HCT116 (cell line): ENCODE measurements at regions not wholly inside any gene's neighbourhood (a gene's known extent, or its start where the extent isn't known, plus 50 kb on each side); places are given as distances from the start of the nearest gene placed in this dataset.
A peak's percentile ranks its signal among the peaks of the same experiment; 100 is the strongest.

Source experiments
- ATAC-seq: fragments of 200-7000 bp; cut with Tn5 transposase; 2 replicates; pipeline ENCODE4 v1.9.1; 2020; ENCODE audit warnings: mild to moderate bottlenecking, moderate library complexity
- BruUV-seq: library from RNA; stranded (reverse); fragments of 400-500 nt; replicated peaks from 2 replicates; lab custom pipeline; 2021; lab: Mats Ljungman, UMichigan
- CTCF ChIA-PET: fragments of 300-600 bp; sonication (Branson Sonifier 250); formaldehyde crosslinking; loops from one replicate; lab custom pipeline; 2021; ENCODE audit warnings: antibody characterized with exemption; lab: Charles Lee
- POLR2A ChIA-PET: fragments of 300-600, 350-600 bp; sonication (Branson Sonifier 250); formaldehyde crosslinking; loops from one replicate; lab custom pipeline; 2021; ENCODE audit warnings: antibody characterized with exemption; lab: Charles Lee
- RAD21 ChIA-PET, 2 experiments: fragments of 300-600 bp; sonication (Branson Sonifier 250); formaldehyde crosslinking; loops; one replicate each; lab custom pipeline; 2023; ENCODE audit warnings: low total read pairs in 2 of 2; ENCODE audit not compliant: uncharacterized antibody in 2 of 2, unreplicated experiment in 2 of 2, low non-redundant PET in 1 of 2; lab: Charles Lee
- DNase-seq: peaks from one replicate; pipeline ENCODE4 v3.0.0-alpha.2; 2010; ENCODE audit warnings: low read depth, low spot score
- H2AFZ ChIP-seq: fragments of 200-600 bp; shearing (Covaris generic), sonication (generic); 2 replicates; pipeline ENCODE4 v1.6.1; 2017; ENCODE audit warnings: low read depth, mixed run types, mixed read lengths, antibody characterized with exemption, low read length; ENCODE audit not compliant: poor library complexity, severe bottlenecking
- H3K27ac ChIP-seq: 2 replicates; pipeline ENCODE4 v1.5.1; 2012; ENCODE audit warnings: low read depth, low read length
- H3K27me3 ChIP-seq: fragments of 200-600 bp; sonication (generic); 2 replicates; pipeline ENCODE4 v1.6.1; 2016; ENCODE audit warnings: mixed run types, low read length, mixed read lengths; ENCODE audit not compliant: insufficient read depth
- H3K36me3 ChIP-seq, 2 experiments: fragments of 200-500 bp in 1 of 2; fragments of 200-600 bp in 1 of 2; sonication (Bioruptor generic) in 1 of 2; sonication (generic) in 1 of 2; 2 replicates each; pipeline versions ENCODE4 v1.5.1 to v1.6.1; 2014 to 2016; ENCODE audit warnings: low read length in 2 of 2, inconsistent platforms in 1 of 2, mixed read lengths in 1 of 2, mixed run types in 1 of 2; ENCODE audit not compliant: insufficient read depth in 2 of 2, control insufficient read depth in 1 of 2
- H3K4me1 ChIP-seq, 2 experiments: fragments of 200-600 bp in 1 of 2; sonication (generic) in 1 of 2; 2 replicates each; pipeline versions ENCODE4 v1.5.1 to v1.6.1; 2012 to 2017; ENCODE audit warnings: low read length in 2 of 2, inconsistent platforms in 1 of 2, mild to moderate bottlenecking in 1 of 2, mixed read lengths in 1 of 2, mixed run types in 1 of 2, moderate library complexity in 1 of 2; ENCODE audit not compliant: insufficient read depth in 2 of 2, control insufficient read depth in 1 of 2
- H3K4me2 ChIP-seq: fragments of 200-600 bp; sonication (generic); 2 replicates; pipeline ENCODE4 v1.6.1; 2017; ENCODE audit warnings: mixed run types, low read length, mixed read lengths
- H3K4me3 ChIP-seq, 2 experiments: fragments of 200-600 bp in 1 of 2; sonication (generic) in 1 of 2; replicated peaks in 1 of 2; 2 replicates each; pipeline ENCODE4 v1.5.1; 2011 to 2016; ENCODE audit warnings: low read length in 2 of 2, control low read depth in 1 of 2, low read depth in 1 of 2, mild to moderate bottlenecking in 1 of 2, mixed read lengths in 1 of 2, mixed run types in 1 of 2
- H3K79me2 ChIP-seq: fragments of 200-600 bp; sonication (generic); 2 replicates; pipeline ENCODE4 v1.6.1; 2017; ENCODE audit warnings: mild to moderate bottlenecking, mixed run types, low read length, moderate library complexity, mixed read lengths; ENCODE audit not compliant: insufficient read depth
- H3K9ac ChIP-seq: fragments of 200-600 bp; sonication (generic); 2 replicates; pipeline ENCODE4 v1.6.1; 2016; ENCODE audit warnings: low read length, mixed read lengths
- H3K9me2 ChIP-seq: fragments of 200-600 bp; sonication (generic), shearing (Covaris generic); 2 replicates; pipeline ENCODE4 v1.6.1; 2017; ENCODE audit warnings: mixed run types, mild to moderate bottlenecking, moderate library complexity; ENCODE audit not compliant: insufficient read depth
- H3K9me3 ChIP-seq, 2 experiments: fragments of 200-500 bp in 1 of 2; fragments of 200-600 bp in 1 of 2; sonication (Bioruptor generic) in 1 of 2; sonication (generic) in 1 of 2; 2 replicates each; pipeline ENCODE4 v1.6.1; 2014 to 2017; ENCODE audit warnings: low read length in 2 of 2, mixed read lengths in 2 of 2, inconsistent platforms in 1 of 2, low read depth in 1 of 2, mild to moderate bottlenecking in 1 of 2, mixed run types in 1 of 2, moderate library complexity in 1 of 2; ENCODE audit not compliant: control insufficient read depth in 1 of 2, insufficient read depth in 1 of 2
- H4K20me1 ChIP-seq: fragments of 200-600 bp; sonication (generic), shearing (Covaris generic); 2 replicates; pipeline ENCODE4 v1.6.1; 2017; ENCODE audit warnings: mixed run types, mild to moderate bottlenecking, moderate library complexity; ENCODE audit not compliant: insufficient read depth
- CBX3 ChIP-seq: IDR thresholded peaks from 2 replicates; pipeline ENCODE4 v1.6.1; 2012; ENCODE audit warnings: low read depth
- ELF1 ChIP-seq: IDR thresholded peaks from 2 replicates; pipeline ENCODE4 v1.6.1; 2012; ENCODE audit warnings: low read depth, borderline replicate concordance
- EZH2phosphoT487 ChIP-seq: fragments of 200-600 bp; IDR thresholded peaks from 2 replicates; pipeline ENCODE4 v1.6.1; 2018; ENCODE audit warnings: antibody characterized with exemption, borderline replicate concordance
- FOSL1 ChIP-seq: IDR thresholded peaks from 2 replicates; pipeline ENCODE4 v1.6.1; 2012; ENCODE audit warnings: low read depth
- JUND ChIP-seq: IDR thresholded peaks from 2 replicates; pipeline ENCODE4 v1.6.1; 2012
- POLR2A ChIP-seq: IDR thresholded peaks from 2 replicates; pipeline ENCODE4 v1.7.0; 2011; ENCODE audit warnings: borderline replicate concordance; ENCODE audit not compliant: insufficient read depth, insufficient read length; ENCODE audit errors: extremely low read depth
- RAD21 ChIP-seq: IDR thresholded peaks from 2 replicates; pipeline ENCODE4 v1.6.1; 2012; ENCODE audit warnings: low read depth, mild to moderate bottlenecking
- SIN3A ChIP-seq: IDR thresholded peaks from 2 replicates; pipeline ENCODE4 v1.6.1; 2012; ENCODE audit warnings: low read depth
- SP1 ChIP-seq: IDR thresholded peaks from 2 replicates; pipeline ENCODE4 v1.6.1; 2012; ENCODE audit warnings: low read depth
- SRF ChIP-seq: IDR thresholded peaks from 2 replicates; pipeline ENCODE4 v1.6.1; 2012; ENCODE audit warnings: low read depth
- intact Hi-C: fragments of 100-400 bp; cut with micrococcal nuclease; formaldehyde crosslinking; loops from 2 replicates; pipeline ENCODE4 v1.10.0; 2022
- TF ChIP-seq, protein P1 (sequence below), 3 experiments: fragments of 200-600 bp in 1 of 3; sonication (generic) in 1 of 3; IDR thresholded peaks in 2 of 3; conservative IDR thresholded peaks in 1 of 3; 2 replicates each; pipeline ENCODE4 v1.5.1; 2012 to 2017; ENCODE audit warnings: low read depth in 2 of 3, low read length in 2 of 3, antibody characterized with exemption in 1 of 3, borderline replicate concordance in 1 of 3, control low read depth in 1 of 3, mild to moderate bottlenecking in 1 of 3, mixed read lengths in 1 of 3, mixed run types in 1 of 3, moderate library complexity in 1 of 3; ENCODE audit not compliant: insufficient read depth in 1 of 3
- TF ChIP-seq, protein P2 (sequence below): IDR thresholded peaks from 2 replicates; pipeline ENCODE4 v1.6.1; 2011; ENCODE audit warnings: mild to moderate bottlenecking, low read length, moderate library complexity; ENCODE audit not compliant: insufficient replicate concordance; ENCODE audit errors: extremely low read depth
- TF ChIP-seq, protein P3 (sequence below): IDR thresholded peaks from 2 replicates; pipeline ENCODE4 v1.6.1; 2012
- TF ChIP-seq, protein P4 (sequence below): IDR thresholded peaks from 2 replicates; pipeline ENCODE4 v1.6.1; 2012; ENCODE audit warnings: low read depth

DNA sequence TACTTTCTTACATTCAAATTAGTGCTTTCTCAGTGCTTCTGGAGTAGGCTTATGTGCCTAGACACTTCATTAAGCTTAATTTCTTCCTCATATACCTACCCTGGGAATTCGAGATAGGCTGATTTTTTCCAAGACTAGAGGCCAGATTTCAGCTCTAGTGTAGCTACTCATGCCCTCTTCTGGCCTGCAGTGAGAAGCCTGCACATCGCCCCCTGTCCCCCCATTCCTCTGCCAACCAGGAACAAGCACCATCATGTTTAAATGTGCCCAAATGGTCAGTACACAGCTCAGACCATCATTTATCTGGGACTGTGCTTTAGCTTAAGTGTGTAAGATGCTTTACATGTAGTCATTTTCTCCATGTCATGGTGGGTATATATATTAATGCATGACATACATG is 1218.8 kb upstream of the LRRTM1 start:
- Histone ChIP-seq H3K9me2 (no peaks in the 10 kb centered on the region), H3K4me3 (no peak overlapping the region), H3K9me3 (no peaks in the 10 kb centered on the region), H3K27ac (no peak overlapping the region), H3K4me2 (no peak overlapping the region), H2AFZ (no peak overlapping the region), H3K79me2 (no peaks in the 10 kb centered on the region), H3K4me1 (no peaks in the 10 kb centered on the region), H3K27me3 (no peaks in the 10 kb centered on the region), H4K20me1 (no peaks in the 10 kb centered on the region), H3K36me3 (no peaks in the 10 kb centered on the region), H3K9ac (no peak overlapping the region)
- no TSS peak for BruUV-seq
- ATAC-seq (0 out of 2 replicates have a peak, but pooled peaks have one; percentile 27), DNase-seq (no peak)
- ChIA-PET POLR2A (no interaction called here), RAD21 (no interaction called here), CTCF (no interaction called here)
- intact Hi-C loops = no loop called here
- TF ChIP-seq RAD21 (peak; percentile 18; the same call in 1 of the 2 replicates), SIN3A (no peak)
- TF ChIP-seq, protein P1, sequence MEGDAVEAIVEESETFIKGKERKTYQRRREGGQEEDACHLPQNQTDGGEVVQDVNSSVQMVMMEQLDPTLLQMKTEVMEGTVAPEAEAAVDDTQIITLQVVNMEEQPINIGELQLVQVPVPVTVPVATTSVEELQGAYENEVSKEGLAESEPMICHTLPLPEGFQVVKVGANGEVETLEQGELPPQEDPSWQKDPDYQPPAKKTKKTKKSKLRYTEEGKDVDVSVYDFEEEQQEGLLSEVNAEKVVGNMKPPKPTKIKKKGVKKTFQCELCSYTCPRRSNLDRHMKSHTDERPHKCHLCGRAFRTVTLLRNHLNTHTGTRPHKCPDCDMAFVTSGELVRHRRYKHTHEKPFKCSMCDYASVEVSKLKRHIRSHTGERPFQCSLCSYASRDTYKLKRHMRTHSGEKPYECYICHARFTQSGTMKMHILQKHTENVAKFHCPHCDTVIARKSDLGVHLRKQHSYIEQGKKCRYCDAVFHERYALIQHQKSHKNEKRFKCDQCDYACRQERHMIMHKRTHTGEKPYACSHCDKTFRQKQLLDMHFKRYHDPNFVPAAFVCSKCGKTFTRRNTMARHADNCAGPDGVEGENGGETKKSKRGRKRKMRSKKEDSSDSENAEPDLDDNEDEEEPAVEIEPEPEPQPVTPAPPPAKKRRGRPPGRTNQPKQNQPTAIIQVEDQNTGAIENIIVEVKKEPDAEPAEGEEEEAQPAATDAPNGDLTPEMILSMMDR (IDR thresholded peaks at IDR 0.05 in 2 of 3, conservative IDR thresholded peaks at IDR 0.05 in 1 of 3; ENCODE audit: borderline replicate concordance in 1 of 3, insufficient read depth in 1 of 3, low read depth in 2 of 3, low read length in 2 of 3) = peak in 2 of 3 experiments; percentile 4 to 17; a peak in 2 of 6 replicates

DNA sequence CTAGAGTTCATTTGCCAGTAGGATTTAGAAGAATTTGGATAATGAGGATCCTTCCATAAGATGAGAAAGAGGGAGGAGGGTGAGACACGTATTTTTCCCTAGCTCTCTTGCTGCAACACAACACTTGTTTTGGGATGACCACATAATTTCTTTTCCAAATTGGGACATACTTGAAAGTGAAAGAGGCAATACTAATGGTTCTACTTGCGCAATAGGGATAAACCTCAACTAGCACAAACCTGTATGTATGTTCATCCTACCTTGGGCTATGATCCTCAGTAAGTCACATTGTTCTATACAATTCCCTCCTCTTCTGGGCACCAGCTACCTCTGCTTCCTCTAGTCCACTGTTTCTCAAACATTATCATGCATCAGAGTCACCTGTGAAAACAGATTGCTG is 1208.8 kb upstream of the LRRTM1 start:
- no peaks in the 10 kb centered on the region for H3K27me3 ChIP-seq
- H3K4me2 ChIP-seq = no peak overlapping the region
- no peak overlapping the region for H3K9ac ChIP-seq
- ATAC-seq = no peak
- no peaks in the 10 kb centered on the region for H4K20me1 ChIP-seq
- intact Hi-C loops = no loop called here
- no peaks in the 10 kb centered on the region for H3K9me2 ChIP-seq
- CTCF ChIA-PET = no interaction called here
- H3K27ac ChIP-seq = no peak overlapping the region
- H3K4me3 ChIP-seq = no peak overlapping the region
- H3K79me2 ChIP-seq = no peaks in the 10 kb centered on the region
- no peaks in the 10 kb centered on the region for H3K9me3 ChIP-seq
- DNase-seq = no peak
- BruUV-seq = no TSS peak
- no peaks in the 10 kb centered on the region for H3K4me1 ChIP-seq
- RAD21 ChIA-PET = no interaction called here
- POLR2A ChIA-PET = no interaction called here
- no peaks in the 10 kb centered on the region for H3K36me3 ChIP-seq
- no peak overlapping the region for H2AFZ ChIP-seq
- no peak for TF ChIP-seq JUND
- no peak for TF ChIP-seq SRF
- TF ChIP-seq, protein P2, sequence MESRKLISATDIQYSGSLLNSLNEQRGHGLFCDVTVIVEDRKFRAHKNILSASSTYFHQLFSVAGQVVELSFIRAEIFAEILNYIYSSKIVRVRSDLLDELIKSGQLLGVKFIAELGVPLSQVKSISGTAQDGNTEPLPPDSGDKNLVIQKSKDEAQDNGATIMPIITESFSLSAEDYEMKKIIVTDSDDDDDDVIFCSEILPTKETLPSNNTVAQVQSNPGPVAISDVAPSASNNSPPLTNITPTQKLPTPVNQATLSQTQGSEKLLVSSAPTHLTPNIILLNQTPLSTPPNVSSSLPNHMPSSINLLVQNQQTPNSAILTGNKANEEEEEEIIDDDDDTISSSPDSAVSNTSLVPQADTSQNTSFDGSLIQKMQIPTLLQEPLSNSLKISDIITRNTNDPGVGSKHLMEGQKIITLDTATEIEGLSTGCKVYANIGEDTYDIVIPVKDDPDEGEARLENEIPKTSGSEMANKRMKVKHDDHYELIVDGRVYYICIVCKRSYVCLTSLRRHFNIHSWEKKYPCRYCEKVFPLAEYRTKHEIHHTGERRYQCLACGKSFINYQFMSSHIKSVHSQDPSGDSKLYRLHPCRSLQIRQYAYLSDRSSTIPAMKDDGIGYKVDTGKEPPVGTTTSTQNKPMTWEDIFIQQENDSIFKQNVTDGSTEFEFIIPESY = no peak
- TF ChIP-seq FOSL1 = no peak
- TF ChIP-seq, protein P3, sequence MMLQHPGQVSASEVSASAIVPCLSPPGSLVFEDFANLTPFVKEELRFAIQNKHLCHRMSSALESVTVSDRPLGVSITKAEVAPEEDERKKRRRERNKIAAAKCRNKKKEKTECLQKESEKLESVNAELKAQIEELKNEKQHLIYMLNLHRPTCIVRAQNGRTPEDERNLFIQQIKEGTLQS = no peak
- no peak for TF ChIP-seq CBX3
- TF ChIP-seq SIN3A = no peak
- TF ChIP-seq POLR2A = no peak
- TF ChIP-seq EZH2phosphoT487 = no peak
- TF ChIP-seq, protein P4, sequence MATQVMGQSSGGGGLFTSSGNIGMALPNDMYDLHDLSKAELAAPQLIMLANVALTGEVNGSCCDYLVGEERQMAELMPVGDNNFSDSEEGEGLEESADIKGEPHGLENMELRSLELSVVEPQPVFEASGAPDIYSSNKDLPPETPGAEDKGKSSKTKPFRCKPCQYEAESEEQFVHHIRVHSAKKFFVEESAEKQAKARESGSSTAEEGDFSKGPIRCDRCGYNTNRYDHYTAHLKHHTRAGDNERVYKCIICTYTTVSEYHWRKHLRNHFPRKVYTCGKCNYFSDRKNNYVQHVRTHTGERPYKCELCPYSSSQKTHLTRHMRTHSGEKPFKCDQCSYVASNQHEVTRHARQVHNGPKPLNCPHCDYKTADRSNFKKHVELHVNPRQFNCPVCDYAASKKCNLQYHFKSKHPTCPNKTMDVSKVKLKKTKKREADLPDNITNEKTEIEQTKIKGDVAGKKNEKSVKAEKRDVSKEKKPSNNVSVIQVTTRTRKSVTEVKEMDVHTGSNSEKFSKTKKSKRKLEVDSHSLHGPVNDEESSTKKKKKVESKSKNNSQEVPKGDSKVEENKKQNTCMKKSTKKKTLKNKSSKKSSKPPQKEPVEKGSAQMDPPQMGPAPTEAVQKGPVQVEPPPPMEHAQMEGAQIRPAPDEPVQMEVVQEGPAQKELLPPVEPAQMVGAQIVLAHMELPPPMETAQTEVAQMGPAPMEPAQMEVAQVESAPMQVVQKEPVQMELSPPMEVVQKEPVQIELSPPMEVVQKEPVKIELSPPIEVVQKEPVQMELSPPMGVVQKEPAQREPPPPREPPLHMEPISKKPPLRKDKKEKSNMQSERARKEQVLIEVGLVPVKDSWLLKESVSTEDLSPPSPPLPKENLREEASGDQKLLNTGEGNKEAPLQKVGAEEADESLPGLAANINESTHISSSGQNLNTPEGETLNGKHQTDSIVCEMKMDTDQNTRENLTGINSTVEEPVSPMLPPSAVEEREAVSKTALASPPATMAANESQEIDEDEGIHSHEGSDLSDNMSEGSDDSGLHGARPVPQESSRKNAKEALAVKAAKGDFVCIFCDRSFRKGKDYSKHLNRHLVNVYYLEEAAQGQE = no peak
- no peak for TF ChIP-seq SP1
- no peak for TF ChIP-seq ELF1
- TF ChIP-seq RAD21 = no peak
